ENCODE measurements at regions not wholly inside any gene's neighbourhood (a gene's known extent, or its start where the extent isn't known, plus 50 kb on each side); places are given as distances from the start of the nearest gene placed in this dataset.

- no peak for TF ChIP-seq CTCF (IDR thresholded peaks at IDR 0.05; ENCODE audit: control insufficient read depth, insufficient read depth, low read depth, low read length, missing control alignments)
- no peak overlapping the region for H3K4me3 ChIP-seq (ENCODE audit: control insufficient read depth, low read depth, low read length)
- no peak for DNase-seq (ENCODE audit: low read depth)
These were observed 1505.6 kb downstream of the BRD1 start for GRCh38 chr22:48321986-48322545.

GRCh38 chr22:48320683-48321451 is 1506.8 kb downstream of the BRD1 start:
- no peak for DNase-seq (ENCODE audit: low read depth)
- no peak overlapping the region for H3K4me3 ChIP-seq (ENCODE audit: control insufficient read depth, low read depth, low read length)
- no peak for TF ChIP-seq CTCF (IDR thresholded peaks at IDR 0.05; ENCODE audit: control insufficient read depth, insufficient read depth, low read depth, low read length, missing control alignments)

- no peak for TF ChIP-seq CTCF (IDR thresholded peaks at IDR 0.05; ENCODE audit: control insufficient read depth, insufficient read depth, low read depth, low read length, missing control alignments)
- DNase-seq (ENCODE audit: low read depth): no peak
These were observed 1507.5 kb downstream of the BRD1 start for GRCh38 chr22:48320048-48320682.

DNA sequence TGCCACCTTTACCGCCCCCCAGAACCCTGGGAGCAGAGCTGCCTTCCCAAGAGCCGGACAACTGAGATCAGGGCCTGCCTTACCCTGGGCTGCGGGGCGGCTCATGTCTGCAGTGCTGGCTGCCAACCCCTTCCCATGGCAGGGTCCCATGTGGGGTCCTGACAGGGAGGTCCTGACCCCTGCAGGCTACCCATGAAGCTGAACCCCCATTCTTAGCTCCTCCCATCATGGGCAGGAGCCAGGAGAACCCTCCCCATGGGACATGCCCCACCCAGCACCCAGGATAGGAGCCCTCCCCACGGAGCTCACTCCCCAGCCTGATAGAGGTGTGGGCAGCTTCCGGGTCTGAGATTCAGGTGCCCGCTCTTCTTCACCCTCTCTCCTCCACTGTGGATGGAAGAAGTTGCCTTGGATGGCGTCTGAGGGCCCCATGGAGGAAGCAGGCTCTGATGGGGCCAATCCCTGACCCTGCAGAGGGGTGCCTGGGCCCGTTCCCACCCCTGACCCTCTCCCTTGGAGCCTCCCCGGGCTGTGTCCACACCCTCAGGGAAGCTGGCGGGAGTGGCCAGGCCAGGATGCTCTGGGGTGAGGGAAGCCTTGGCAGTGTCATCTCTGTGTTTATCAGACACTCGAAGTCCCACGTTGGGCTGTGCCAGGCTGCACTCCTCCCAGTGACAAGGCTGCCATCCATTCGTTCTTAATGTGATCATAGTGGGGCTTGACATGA is 1508.2 kb downstream of the BRD1 start:
- no peak for DNase-seq (ENCODE audit: low read depth)
- TF ChIP-seq CTCF (IDR thresholded peaks at IDR 0.05; ENCODE audit: control insufficient read depth, insufficient read depth, low read depth, low read length, missing control alignments): no peak
- no peak overlapping the region for H3K4me3 ChIP-seq (ENCODE audit: control insufficient read depth, low read depth, low read length)

More at GRCh38 chr22:48320048-48320682, 1507.5 kb downstream of the BRD1 start:
- no peak overlapping the region for H3K4me3 ChIP-seq (ENCODE audit: control insufficient read depth, low read depth, low read length)

DNA sequence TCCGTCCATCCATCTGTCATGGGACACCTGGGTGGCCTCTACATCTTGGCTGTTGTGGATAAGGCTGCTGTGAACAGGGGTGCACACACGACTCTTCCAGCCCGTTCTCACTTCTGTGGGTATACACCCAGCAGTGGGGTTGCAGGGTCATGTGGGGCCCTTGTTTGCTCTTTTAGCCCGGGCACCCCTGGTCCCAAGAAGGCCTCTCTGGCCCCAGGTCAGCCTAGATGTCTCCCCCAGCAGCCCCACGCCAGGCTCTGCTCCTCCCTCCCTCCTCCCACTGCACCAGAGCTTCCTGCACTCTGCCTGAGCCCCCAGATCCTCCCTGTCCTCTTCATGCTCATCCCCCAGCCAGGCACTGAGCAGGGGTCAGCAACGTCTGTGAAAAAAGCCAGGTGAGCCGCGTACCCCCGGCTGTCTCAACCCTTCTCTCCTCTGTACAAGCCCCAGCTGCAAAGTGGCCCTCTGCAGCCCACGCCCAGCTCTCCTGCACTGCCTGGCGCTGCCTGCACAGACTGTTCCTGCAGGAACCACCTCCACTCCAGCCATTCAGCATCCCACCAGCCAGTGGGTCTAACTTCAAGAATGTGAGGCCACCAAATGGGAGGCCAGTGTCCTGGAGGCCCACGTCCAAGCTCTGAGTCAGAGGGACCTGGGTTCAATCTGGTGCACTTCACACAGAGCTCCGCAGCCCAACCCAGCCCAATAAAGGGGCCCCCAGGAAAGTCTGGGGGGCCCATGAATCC is 1508.9 kb downstream of the BRD1 start:
- DNase-seq (ENCODE audit: low read depth): no peak
- H3K4me3 ChIP-seq (ENCODE audit: control insufficient read depth, low read depth, low read length): no peak overlapping the region
- TF ChIP-seq CTCF (IDR thresholded peaks at IDR 0.05; ENCODE audit: control insufficient read depth, insufficient read depth, low read depth, low read length, missing control alignments): no peak

DNA sequence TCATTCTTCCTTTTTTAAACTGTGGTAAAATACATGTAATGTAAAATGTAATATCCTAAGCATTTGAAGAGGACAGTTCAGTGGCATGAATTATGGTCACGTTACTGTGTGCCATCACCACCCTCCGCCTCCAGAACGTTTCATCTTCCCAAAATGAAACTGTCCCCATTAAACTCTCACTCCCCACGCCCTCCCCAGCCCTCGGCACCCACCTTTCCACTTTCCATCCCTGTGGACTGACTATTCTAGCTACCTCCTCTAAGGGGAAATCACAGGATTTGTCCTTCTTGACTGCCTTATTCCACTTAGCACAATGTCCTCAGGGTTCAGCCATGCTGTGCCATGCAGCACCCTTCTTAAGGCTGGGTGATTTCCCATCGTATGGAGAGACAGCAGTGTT is 1509.5 kb downstream of the BRD1 start:
- TF ChIP-seq CTCF (IDR thresholded peaks at IDR 0.05; ENCODE audit: control insufficient read depth, insufficient read depth, low read depth, low read length, missing control alignments): no peak
- DNase-seq (ENCODE audit: low read depth): no peak
- H3K4me3 ChIP-seq (ENCODE audit: control insufficient read depth, low read depth, low read length): no peak overlapping the region

Data from AG09309 (cell line).